GM10248 (cell line): ENCODE measurements at regions not wholly inside any gene's neighbourhood (a gene's known extent, or its start where the extent isn't known, plus 50 kb on each side); places are given as distances from the start of the nearest gene placed in this dataset.
A peak's percentile ranks its signal among the peaks of the same experiment; 100 is the strongest.

Experiments used
- CTCF ChIA-PET: fragments of 300-600 bp; sonication (Branson Sonifier 250); formaldehyde crosslinking; extraction: SDS; loops from one replicate; lab custom pipeline; 2021; ENCODE audit warnings: antibody characterized with exemption; lab: Yijun Ruan, JAX
- POLR2A ChIA-PET: fragments of 350-650 bp; sonication (Branson Sonifier 250); formaldehyde crosslinking; extraction: SDS; loops from one replicate; lab custom pipeline; 2020; ENCODE audit warnings: antibody characterized with exemption; lab: Yijun Ruan, JAX
- DNase-seq: peaks from one replicate; pipeline ENCODE4 v3.0.0; 2012; ENCODE audit errors: extremely low spot score
- CTCF ChIP-seq: IDR thresholded peaks from 2 replicates; pipeline ENCODE4 v1.5.1; 2012; ENCODE audit warnings: mild to moderate bottlenecking, low read depth; ENCODE audit errors: extremely low read depth, missing control alignments, control extremely low read depth

DNA sequence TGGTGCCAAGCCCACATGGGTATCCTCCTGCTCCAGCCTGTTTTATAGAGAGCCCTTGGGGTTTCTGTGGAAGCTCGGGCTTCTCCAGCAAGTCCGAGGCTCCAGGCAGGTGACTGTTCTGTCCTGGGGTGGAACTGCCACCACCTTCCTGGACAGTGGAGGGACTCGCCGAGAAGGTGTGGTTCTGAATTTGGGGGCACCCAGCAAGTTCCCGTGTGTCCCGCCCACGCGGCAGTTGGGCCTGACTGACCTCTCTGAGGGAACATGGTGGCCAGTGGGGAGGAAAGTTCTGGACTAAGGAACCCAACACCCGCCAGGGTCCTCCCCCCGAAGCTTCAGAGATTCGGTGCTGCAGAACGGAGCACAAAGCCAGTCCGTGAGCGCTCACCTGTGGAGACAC, 158.1 kb upstream of the C1orf174 start:
- ChIA-PET POLR2A (no interaction called here), CTCF (no interaction called here)
- no peak for TF ChIP-seq CTCF
- no peak for DNase-seq

DNA sequence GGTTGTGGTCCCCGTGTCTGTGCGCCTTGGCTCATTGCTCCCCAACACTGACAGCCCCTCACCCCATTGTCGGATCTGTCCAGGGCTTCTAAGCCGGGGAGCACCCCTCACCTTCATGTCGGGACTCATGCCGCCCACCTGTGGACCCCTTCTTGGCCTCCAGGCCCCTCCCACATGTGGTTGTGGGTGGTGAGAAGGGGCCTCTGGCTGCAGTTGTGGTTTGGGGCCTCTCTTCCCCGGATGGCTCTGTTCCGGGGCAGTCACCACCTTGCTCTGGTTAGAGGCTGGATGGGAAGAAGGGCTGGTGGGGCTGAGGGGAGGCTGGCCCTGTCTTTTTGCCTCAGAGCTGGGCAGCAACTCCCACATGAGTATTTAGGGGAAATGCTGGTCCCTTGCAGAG, 158.6 kb upstream of the C1orf174 start:
- POLR2A ChIA-PET, result no interaction called here
- no peak for TF ChIP-seq CTCF
- DNase-seq, result no peak
- CTCF ChIA-PET, result no interaction called here

DNA sequence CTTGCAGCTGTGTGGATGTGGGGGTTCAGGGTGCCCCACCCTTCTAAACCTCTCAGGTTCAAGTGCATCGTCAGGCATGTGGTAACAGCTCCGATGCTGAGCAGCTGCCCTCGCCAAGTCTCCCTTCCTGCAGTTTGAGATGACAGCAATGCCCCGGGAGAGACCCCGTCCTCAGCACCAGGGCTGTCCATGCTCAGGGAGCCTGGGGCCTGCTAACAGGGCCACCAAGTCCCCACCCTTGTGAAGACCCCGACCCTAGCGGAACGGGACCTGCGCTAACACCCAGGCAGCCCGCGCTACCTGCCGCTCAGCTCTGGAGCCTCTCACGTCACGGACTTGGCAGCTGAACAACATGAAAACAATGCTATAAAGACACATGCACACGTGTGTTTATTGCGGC, 159.2 kb upstream of the C1orf174 start:
- no peak for TF ChIP-seq CTCF
- ChIA-PET POLR2A (no interaction called here), CTCF (no interaction called here)
- DNase-seq, result no peak

- CTCF ChIA-PET, result no interaction called here
Observed at GRCh38 chr1:4060850-4061249, 160.8 kb upstream of the C1orf174 start.

GRCh38 chr1:4061521-4062031, 161.5 kb upstream of the C1orf174 start:
- TF ChIP-seq CTCF, result no peak
- CTCF ChIA-PET, result no interaction called here
- POLR2A ChIA-PET, result no interaction called here
- no peak for DNase-seq

More at GRCh38 chr1:4060850-4061249, 160.8 kb upstream of the C1orf174 start:
- TF ChIP-seq CTCF, result peak; percentile 18
- no peak for DNase-seq
- POLR2A ChIA-PET, result no interaction called here

DNA sequence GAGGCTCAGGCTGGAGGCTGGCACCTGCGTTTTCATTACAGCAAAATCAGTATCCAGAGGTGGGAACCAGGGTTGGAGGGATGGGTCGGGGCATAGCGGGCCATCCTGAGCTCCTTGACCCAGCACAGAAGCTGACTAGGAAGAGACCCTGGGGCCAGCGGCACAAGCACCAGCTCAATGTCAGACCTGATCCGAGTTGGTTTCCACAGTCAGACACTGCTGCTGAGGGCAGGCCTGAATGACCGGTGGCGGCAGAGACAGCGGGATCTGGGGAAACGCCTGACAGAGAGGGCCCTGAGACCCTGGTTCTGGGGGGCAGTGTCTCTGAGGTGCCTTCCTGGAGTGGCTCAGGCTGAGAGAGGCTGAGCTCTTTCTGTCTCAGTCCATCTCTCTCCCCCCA, 162.0 kb upstream of the C1orf174 start:
- CTCF ChIA-PET, result no interaction called here
- POLR2A ChIA-PET, result no interaction called here
- no peak for DNase-seq
- no peak for TF ChIP-seq CTCF
